ACHN (cell line): ENCODE measurements at regions not wholly inside any gene's neighbourhood (a gene's known extent, or its start where the extent isn't known, plus 50 kb on each side); places are given as distances from the start of the nearest gene placed in this dataset.

Experiments
- DNase-seq: peaks from one replicate; pipeline ENCODE4 v3.0.0-alpha.2; 2015
- in situ Hi-C: cut with HindIII; loops from 2 replicates; pipeline ENCODE4 v1.10.0; 2017; ENCODE audit warnings: low sequenced_read_pairs, low pct_ligation_motif_present, low pct_unique_long_range_greater_than_20kb

DNA sequence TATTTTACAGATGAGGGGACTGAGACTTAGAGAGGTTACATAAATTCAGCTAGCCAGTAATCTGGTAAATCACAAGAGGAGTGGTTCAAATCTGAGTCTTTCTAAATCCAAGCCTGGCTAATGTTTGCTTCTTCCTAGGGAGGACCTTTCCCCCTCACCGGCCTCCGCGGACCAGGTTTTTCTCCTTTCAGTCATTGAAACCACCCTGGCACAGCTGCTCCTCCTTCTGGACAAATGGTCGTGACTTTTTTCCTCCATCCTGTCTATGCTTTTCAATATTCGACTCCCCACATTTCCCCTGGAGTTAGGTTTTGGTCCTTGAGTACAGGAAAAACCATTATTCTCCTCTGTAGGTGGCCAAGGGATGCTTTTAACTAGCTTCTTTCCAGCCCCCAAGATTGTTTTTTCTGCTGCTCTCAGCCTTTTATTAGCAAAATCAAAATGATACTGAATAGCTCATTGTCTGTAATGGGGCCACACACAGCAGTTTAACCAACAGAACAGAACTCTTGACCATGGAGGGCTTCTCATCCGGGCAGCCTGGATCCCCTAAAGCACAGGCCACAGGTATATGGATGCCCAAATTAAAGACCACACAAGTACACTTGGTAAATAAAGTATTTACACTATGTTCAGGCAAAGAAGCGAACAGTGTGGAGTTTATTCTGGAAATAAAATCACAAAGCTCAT lies 85.9 kb upstream of the KLHL25 start:
- DNase-seq: no peak
- in situ Hi-C loops: no loop called here

DNA sequence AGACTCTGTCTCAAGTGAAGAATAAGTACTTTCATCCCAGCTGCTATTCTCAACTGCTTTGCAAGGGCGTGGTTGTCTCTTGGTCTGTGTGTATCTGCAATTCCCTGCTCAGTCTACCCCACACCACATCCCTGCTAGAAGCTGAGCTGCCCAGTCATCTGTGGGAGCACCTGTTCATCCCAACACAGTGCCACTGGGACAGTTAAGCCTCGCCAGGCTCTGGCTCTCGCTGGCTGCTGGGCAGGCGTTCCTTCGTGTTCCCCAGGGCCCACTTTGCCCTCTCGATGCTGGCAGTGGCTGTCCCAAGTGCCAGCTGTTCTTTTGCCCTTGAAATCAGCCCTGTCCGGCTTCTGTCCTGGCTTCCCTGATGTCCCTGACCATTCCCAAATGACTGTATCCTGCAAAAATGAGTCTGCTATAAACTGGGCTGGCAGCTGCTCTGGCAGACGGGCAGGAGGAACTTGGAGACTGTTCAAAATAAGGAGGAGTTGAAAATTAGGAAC lies 91.6 kb upstream of the KLHL25 start:
- DNase-seq: no peak
- in situ Hi-C loops: no loop called here

GRCh38 chr15:85889956-85890619 lies 95.4 kb upstream of the KLHL25 start:
- in situ Hi-C loops: no loop called here
- DNase-seq: no peak

- no peak for DNase-seq
- in situ Hi-C loops: no loop called here
Observed at GRCh38 chr15:85890620-85890980, 95.9 kb upstream of the KLHL25 start.

GRCh38 chr15:85891470-85891869 lies 96.7 kb upstream of the KLHL25 start:
- in situ Hi-C loops: no loop called here
- DNase-seq: no peak

DNA sequence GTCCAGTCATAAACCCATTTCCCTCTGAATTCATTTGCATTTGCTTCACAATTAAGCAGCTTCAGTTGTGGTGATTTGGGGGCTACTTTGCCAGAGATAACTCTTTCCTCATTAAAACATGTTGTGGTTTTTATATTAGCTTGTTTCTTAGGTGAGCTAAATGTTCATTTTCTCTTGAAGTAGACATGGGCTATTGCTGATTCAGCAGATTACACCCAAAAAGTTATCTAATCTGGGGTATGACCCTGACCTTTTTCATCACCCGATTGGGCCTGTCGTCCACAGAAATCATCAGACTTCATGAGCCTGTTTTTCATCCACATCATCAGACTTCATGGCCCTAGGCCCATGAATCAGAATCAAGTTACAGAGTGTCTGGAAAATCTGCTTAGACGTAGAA lies 97.5 kb upstream of the KLHL25 start:
- in situ Hi-C loops: no loop called here
- DNase-seq: no peak

DNA sequence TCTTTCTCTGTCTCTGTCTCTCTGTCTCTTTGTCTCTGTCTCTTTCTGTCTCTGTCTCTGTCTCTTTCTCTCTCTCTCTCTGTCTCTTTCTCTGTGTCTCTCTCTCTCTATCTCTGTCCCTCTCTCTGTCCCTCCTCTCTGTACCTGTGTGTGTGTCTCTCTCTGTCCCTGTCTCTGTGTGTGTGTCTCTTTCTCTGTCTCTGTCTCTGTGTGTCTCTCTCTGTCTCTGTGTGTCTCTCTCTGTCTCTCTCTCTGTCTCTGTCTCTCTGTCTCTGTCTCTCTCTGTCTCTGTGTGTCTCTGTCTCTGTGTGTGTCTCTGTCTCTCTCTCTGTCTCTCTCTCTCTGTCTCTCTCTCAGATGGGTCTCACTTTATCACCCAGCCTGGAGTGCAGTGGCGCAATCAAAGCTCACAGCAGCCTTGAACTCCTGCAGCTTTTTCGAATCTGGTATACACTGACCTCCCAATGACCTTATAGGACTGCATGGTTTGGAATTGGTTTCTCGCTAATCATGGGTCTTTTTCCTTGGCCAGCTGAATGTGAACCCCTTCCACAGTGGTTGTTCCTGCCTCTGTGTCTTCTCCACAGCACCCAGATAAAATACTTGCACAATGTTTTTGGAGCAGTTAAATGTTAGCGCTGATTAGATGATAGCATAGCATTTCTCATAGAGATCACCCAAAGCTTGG lies 102.6 kb upstream of the KLHL25 start:
- DNase-seq: no peak
- in situ Hi-C loops: no loop called here

- in situ Hi-C loops: no loop called here
- DNase-seq: no peak
Observed at GRCh38 chr15:85897895-85898717, 103.4 kb upstream of the KLHL25 start.

- no peak for DNase-seq
- in situ Hi-C loops: no loop called here
Observed at GRCh38 chr15:85899927-85900326, 105.2 kb upstream of the KLHL25 start.

DNA sequence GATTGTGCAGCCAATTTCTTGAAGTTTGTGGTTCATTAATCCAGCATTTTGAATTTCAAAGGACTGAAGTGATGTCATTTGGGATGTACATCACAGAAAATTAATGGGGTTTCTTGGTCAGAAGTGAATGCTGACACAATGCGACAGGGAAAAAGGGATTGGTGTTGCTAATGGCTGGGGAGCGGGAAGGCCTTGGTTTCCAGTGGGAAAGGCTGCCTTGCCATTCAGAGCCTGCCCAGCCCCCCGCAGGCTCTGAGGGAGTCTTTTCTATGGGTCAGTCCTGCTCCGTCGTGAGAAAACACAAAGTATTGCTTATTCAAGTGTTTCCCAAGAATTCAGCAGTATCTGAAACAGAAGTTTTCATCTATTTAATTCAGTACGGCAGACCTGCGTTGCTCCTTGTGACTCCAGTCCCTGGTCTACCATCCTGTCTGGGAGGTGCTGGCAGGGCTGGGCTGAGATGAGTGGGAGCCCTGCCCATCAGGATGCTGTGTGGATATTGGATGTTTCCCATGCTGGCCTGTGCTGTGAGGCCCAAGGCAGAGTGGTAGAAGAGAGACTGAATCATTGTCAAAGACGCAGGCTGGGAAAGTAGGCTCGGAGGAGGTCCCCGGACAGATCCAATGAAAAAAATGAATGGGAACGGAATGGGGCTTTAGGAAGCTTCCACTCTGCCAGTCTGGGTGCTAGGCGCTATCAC lies 111.2 kb upstream of the KLHL25 start:
- DNase-seq: no peak
- in situ Hi-C loops: no loop called here

- in situ Hi-C loops: no loop called here
- no peak for DNase-seq
Observed at GRCh38 chr15:85906640-85907039, 111.9 kb upstream of the KLHL25 start.

- no peak for DNase-seq
- in situ Hi-C loops: no loop called here
Observed at GRCh38 chr15:85910834-85911233, 116.1 kb upstream of the KLHL25 start.

DNA sequence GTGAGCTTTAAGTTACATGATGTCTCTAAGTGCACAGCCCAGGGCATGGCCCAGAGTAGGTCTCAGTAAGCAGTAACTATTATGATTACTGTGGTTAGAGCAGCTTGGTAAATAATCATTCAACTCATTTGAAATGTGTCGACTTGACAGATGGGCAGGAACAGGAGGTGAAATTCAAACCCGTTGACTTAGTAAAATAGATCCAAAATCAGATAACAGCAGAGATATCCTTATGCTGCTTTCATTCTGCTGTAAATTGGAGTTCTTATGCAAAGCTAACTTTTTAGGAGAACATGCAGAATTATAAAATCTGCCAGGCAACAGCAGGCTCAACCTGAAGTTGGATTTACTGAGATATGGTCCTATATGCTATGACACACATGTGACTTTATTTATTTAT lies 118.7 kb upstream of the KLHL25 start:
- no peak for DNase-seq
- in situ Hi-C loops: no loop called here

DNA sequence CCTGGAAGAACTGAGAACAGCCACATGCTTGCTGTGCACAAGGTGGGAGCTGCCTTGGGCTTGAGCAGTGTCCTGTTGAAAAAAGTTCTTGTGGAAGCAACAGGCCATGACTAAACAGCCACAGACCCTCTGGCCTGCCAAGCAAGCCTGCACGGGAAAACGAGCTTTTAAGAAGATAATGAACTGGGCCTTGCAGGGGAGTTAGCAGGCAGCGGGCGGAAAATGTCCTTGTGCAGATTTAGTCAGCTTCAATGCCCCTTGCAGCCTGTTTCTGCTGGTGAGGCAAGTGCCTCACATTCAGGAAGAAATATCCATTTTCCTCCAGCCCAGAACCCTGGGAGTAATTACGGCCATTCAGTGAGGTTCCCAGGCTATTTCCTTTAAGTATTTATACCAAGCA lies 126.2 kb upstream of the KLHL25 start:
- DNase-seq: no peak
- in situ Hi-C loops: no loop called here

DNA sequence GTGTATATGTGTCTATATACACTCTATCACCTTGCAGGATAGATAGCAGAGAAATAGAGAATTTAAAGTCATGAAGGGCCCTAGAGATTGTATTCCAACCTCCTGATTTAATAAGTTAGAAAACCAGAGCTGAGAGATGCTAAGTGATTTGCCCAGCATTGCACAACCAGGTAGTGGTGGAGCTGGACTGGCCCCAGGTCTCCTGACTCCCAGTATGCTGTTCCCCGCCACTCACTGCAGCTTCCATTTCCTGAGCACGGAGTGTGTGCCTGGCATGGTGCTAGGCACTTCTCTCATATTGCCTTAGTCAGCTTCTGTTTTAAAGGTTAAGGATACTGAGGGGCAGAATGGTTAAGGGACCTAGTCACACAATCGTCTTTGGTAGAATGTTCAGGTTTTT lies 129.4 kb upstream of the KLHL25 start:
- DNase-seq: no peak
- in situ Hi-C loops: no loop called here

GRCh38 chr15:85925649-85926237 lies 131.0 kb upstream of the KLHL25 start:
- no peak for DNase-seq
- in situ Hi-C loops: no loop called here

- in situ Hi-C loops: no loop called here
- DNase-seq: no peak
Observed at GRCh38 chr15:85926834-85927233, 132.1 kb upstream of the KLHL25 start.

- in situ Hi-C loops: no loop called here
- DNase-seq: no peak
Observed at GRCh38 chr15:85927931-85928537, 133.3 kb upstream of the KLHL25 start.
